ENCODE measurements at regions not wholly inside any gene's neighbourhood (a gene's known extent, or its start where the extent isn't known, plus 50 kb on each side); places are given as distances from the start of the nearest gene placed in this dataset.

DNA sequence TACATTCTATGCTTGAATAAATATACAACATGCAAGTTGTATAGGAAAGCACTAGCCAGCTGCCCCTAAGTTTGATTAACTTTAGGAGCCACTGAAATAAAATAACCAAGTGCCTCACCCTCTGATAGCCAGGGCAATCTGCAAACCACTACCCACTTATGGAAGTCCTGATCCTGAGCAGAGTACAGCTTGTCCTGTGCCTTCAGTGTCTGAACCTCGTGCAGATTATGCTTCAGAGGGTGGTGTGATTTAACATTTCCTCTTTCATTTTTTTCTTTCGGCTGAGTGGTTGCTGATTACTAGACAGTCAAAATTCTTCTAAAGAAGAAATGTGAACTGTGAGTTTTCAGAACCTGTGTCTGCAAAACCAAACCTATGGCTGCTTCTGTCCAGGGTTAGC, 327.7 kb downstream of the PIK3R1 start:
- Histone ChIP-seq H3K9ac (ENCODE audit: low read length) (no peak overlapping the region), H3K4me3 (ENCODE audit: low read depth, low read length) (no peak overlapping the region), H3K36me3 (ENCODE audit: control insufficient read depth, insufficient read depth, low read length) (no peaks in the 10 kb centered on the region), H3K27me3 (ENCODE audit: control insufficient read depth, insufficient read depth, low read length) (no peaks in the 10 kb centered on the region), H3K4me1 (ENCODE audit: control insufficient read depth, insufficient read depth, low read length) (peaks cover 5% of the 10 kb centered on the region; the same call in 1 of the 2 replicates), H3K27ac (ENCODE audit: low read depth, low read length) (no peak overlapping the region), H3K9me3 (ENCODE audit: control insufficient read depth, insufficient read depth, low read depth, low read length) (no peaks in the 10 kb centered on the region)

- no peak overlapping the region for H3K9ac ChIP-seq (ENCODE audit: low read length)
- H3K36me3 ChIP-seq (ENCODE audit: control insufficient read depth, insufficient read depth, low read length), result no peaks in the 10 kb centered on the region
- no peaks in the 10 kb centered on the region for H3K27me3 ChIP-seq (ENCODE audit: control insufficient read depth, insufficient read depth, low read length)
- no peak overlapping the region for H3K4me3 ChIP-seq (ENCODE audit: low read depth, low read length)
- H3K9me3 ChIP-seq (ENCODE audit: control insufficient read depth, insufficient read depth, low read depth, low read length), result no peaks in the 10 kb centered on the region
- H3K4me1 ChIP-seq (ENCODE audit: control insufficient read depth, insufficient read depth, low read length), result peaks cover 5% of the 10 kb centered on the region; the same call in 1 of the 2 replicates
- no peak overlapping the region for H3K27ac ChIP-seq (ENCODE audit: low read depth, low read length)
These were observed 328.6 kb downstream of the PIK3R1 start for GRCh38 chr5:68544091-68544647.

GRCh38 chr5:68544648-68545552, 329.3 kb downstream of the PIK3R1 start:
- Histone ChIP-seq H3K4me1 (ENCODE audit: control insufficient read depth, insufficient read depth, low read length) (peaks cover 5% of the 10 kb centered on the region; the same call in 1 of the 2 replicates), H3K9ac (ENCODE audit: low read length) (no peak overlapping the region), H3K4me3 (ENCODE audit: low read depth, low read length) (no peak overlapping the region), H3K27ac (ENCODE audit: low read depth, low read length) (no peak overlapping the region), H3K36me3 (ENCODE audit: control insufficient read depth, insufficient read depth, low read length) (no peaks in the 10 kb centered on the region), H3K27me3 (ENCODE audit: control insufficient read depth, insufficient read depth, low read length) (no peaks in the 10 kb centered on the region), H3K9me3 (ENCODE audit: control insufficient read depth, insufficient read depth, low read depth, low read length) (no peaks in the 10 kb centered on the region)

- Histone ChIP-seq H3K9ac (ENCODE audit: low read length) (no peak overlapping the region), H3K9me3 (ENCODE audit: control insufficient read depth, insufficient read depth, low read depth, low read length) (no peaks in the 10 kb centered on the region), H3K4me3 (ENCODE audit: low read depth, low read length) (no peak overlapping the region)
These were observed 330.2 kb downstream of the PIK3R1 start for GRCh38 chr5:68545636-68546295.

DNA sequence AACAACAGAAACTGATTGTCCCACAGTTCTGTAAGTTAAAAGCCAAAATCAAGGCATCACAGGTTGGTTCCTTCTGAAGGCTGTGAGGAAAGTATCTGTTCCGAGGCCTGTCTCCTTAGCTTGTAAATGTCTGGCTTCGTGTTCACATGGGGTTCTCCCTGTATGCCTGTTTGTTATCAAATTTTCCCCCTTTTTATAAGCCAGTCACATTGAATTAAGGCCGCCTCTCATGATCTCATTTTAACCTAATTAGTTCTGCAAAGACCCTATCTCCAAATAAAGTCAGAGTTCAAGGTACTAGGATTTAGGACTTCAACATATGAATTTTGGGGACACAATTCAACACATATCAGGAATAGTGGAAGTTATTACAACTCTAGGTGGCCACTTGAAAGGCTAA, 331.5 kb downstream of the PIK3R1 start:
- Histone ChIP-seq H3K36me3 (ENCODE audit: control insufficient read depth, insufficient read depth, low read length) (no peaks in the 10 kb centered on the region), H3K27ac (ENCODE audit: low read depth, low read length) (no peak overlapping the region), H3K4me1 (ENCODE audit: control insufficient read depth, insufficient read depth, low read length) (0 out of 2 replicates have a peak, but pooled peaks cover 2% of the 10 kb centered on the region), H3K9me3 (ENCODE audit: control insufficient read depth, insufficient read depth, low read depth, low read length) (no peaks in the 10 kb centered on the region), H3K9ac (ENCODE audit: low read length) (no peak overlapping the region), H3K4me3 (ENCODE audit: low read depth, low read length) (no peak overlapping the region), H3K27me3 (ENCODE audit: control insufficient read depth, insufficient read depth, low read length) (no peaks in the 10 kb centered on the region)

More at GRCh38 chr5:68545636-68546295, 330.2 kb downstream of the PIK3R1 start:
- 0 out of 2 replicates have a peak, but pooled peaks cover 2% of the 10 kb centered on the region for H3K4me1 ChIP-seq (ENCODE audit: control insufficient read depth, insufficient read depth, low read length)
- no peaks in the 10 kb centered on the region for H3K27me3 ChIP-seq (ENCODE audit: control insufficient read depth, insufficient read depth, low read length)
- no peak overlapping the region for H3K27ac ChIP-seq (ENCODE audit: low read depth, low read length)
- no peaks in the 10 kb centered on the region for H3K36me3 ChIP-seq (ENCODE audit: control insufficient read depth, insufficient read depth, low read length)

DNA sequence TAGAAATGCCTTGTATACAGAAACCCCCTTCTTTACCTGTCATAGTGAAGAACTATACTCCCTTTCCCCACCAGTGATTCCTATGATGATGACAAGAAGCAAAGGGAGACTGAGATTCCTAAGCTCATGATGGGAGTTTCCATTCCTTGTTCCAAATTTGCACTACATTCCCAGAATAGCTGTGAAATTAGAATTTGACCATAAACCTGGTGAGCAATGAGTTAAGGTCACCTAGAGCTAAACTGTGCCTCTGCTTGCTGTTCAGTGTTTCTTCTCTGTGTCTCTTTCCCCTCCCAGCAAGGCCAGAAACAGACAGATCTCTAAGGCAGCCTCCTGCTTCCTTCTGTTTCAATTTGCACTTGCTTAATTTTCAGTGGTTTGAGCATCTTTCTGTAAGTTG, 332.1 kb downstream of the PIK3R1 start:
- Histone ChIP-seq H3K9me3 (ENCODE audit: control insufficient read depth, insufficient read depth, low read depth, low read length) (no peaks in the 10 kb centered on the region), H3K4me1 (ENCODE audit: control insufficient read depth, insufficient read depth, low read length) (0 out of 2 replicates have a peak, but pooled peaks cover 2% of the 10 kb centered on the region), H3K36me3 (ENCODE audit: control insufficient read depth, insufficient read depth, low read length) (no peaks in the 10 kb centered on the region), H3K9ac (ENCODE audit: low read length) (no peak overlapping the region), H3K4me3 (ENCODE audit: low read depth, low read length) (no peak overlapping the region), H3K27me3 (ENCODE audit: control insufficient read depth, insufficient read depth, low read length) (no peaks in the 10 kb centered on the region), H3K27ac (ENCODE audit: low read depth, low read length) (no peak overlapping the region)

- no peak overlapping the region for H3K27ac ChIP-seq (ENCODE audit: low read depth, low read length)
- H3K9me3 ChIP-seq (ENCODE audit: control insufficient read depth, insufficient read depth, low read depth, low read length), result no peaks in the 10 kb centered on the region
- 0 out of 2 replicates have a peak, but pooled peaks cover 2% of the 10 kb centered on the region for H3K4me1 ChIP-seq (ENCODE audit: control insufficient read depth, insufficient read depth, low read length)
- H3K36me3 ChIP-seq (ENCODE audit: control insufficient read depth, insufficient read depth, low read length), result no peaks in the 10 kb centered on the region
- no peak overlapping the region for H3K4me3 ChIP-seq (ENCODE audit: low read depth, low read length)
- H3K9ac ChIP-seq (ENCODE audit: low read length), result no peak overlapping the region
- no peaks in the 10 kb centered on the region for H3K27me3 ChIP-seq (ENCODE audit: control insufficient read depth, insufficient read depth, low read length)
These were observed 333.6 kb downstream of the PIK3R1 start for GRCh38 chr5:68548959-68549676.

DNA sequence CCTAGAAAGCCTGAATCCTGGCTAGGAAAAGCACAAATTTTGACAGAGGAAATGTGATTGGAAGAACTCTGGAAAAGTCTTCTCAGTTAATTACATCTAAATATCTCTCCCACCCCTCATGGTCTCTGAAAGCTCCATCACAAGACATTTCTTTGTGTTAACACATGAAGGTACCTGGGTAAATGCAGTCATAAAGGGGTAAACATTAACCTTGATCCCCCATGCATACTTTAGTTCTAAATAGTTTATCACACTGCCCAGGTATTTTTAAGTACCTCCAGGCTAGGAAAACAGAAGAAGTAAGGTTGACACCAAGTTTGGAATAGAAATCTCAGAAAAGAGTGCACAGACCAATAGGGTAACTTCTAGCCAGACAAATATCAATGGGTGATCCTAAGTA, 334.5 kb downstream of the PIK3R1 start:
- Histone ChIP-seq H3K4me3 (ENCODE audit: low read depth, low read length) (no peak overlapping the region), H3K27me3 (ENCODE audit: control insufficient read depth, insufficient read depth, low read length) (no peaks in the 10 kb centered on the region), H3K36me3 (ENCODE audit: control insufficient read depth, insufficient read depth, low read length) (no peaks in the 10 kb centered on the region), H3K9me3 (ENCODE audit: control insufficient read depth, insufficient read depth, low read depth, low read length) (no peaks in the 10 kb centered on the region), H3K9ac (ENCODE audit: low read length) (no peak overlapping the region), H3K4me1 (ENCODE audit: control insufficient read depth, insufficient read depth, low read length) (no peaks in the 10 kb centered on the region), H3K27ac (ENCODE audit: low read depth, low read length) (no peak overlapping the region)

- Histone ChIP-seq H3K4me1 (ENCODE audit: control insufficient read depth, insufficient read depth, low read length) (no peaks in the 10 kb centered on the region), H3K27me3 (ENCODE audit: control insufficient read depth, insufficient read depth, low read length) (no peaks in the 10 kb centered on the region), H3K27ac (ENCODE audit: low read depth, low read length) (no peak overlapping the region), H3K9me3 (ENCODE audit: control insufficient read depth, insufficient read depth, low read depth, low read length) (no peaks in the 10 kb centered on the region), H3K4me3 (ENCODE audit: low read depth, low read length) (no peak overlapping the region), H3K9ac (ENCODE audit: low read length) (no peak overlapping the region), H3K36me3 (ENCODE audit: control insufficient read depth, insufficient read depth, low read length) (no peaks in the 10 kb centered on the region)
These were observed 335.9 kb downstream of the PIK3R1 start for GRCh38 chr5:68551436-68551835.

GRCh38 chr5:68554571-68555279, 339.2 kb downstream of the PIK3R1 start:
- Histone ChIP-seq H3K36me3 (ENCODE audit: control insufficient read depth, insufficient read depth, low read length) (no peaks in the 10 kb centered on the region), H3K4me1 (ENCODE audit: control insufficient read depth, insufficient read depth, low read length) (no peaks in the 10 kb centered on the region), H3K27me3 (ENCODE audit: control insufficient read depth, insufficient read depth, low read length) (no peaks in the 10 kb centered on the region), H3K27ac (ENCODE audit: low read depth, low read length) (no peak overlapping the region), H3K9me3 (ENCODE audit: control insufficient read depth, insufficient read depth, low read depth, low read length) (peaks cover 8% of the 10 kb centered on the region; the same call in 1 of the 2 replicates), H3K9ac (ENCODE audit: low read length) (no peak overlapping the region), H3K4me3 (ENCODE audit: low read depth, low read length) (no peak overlapping the region)
